Activated naive CD4-positive, alpha-beta T cell treated with Interleukin-2 at 50 U/mL for 16 hours (primary cell): ENCODE measurements at regions not wholly inside any gene's neighbourhood (a gene's known extent, or its start where the extent isn't known, plus 50 kb on each side); places are given as distances from the start of the nearest gene placed in this dataset.
"Not testable (repeated sequence)": the region's sequence is repeated elsewhere in the genome, so short reads cannot be mapped to it uniquely, and the experiment has no call there.

ENCODE experiments used
- DNase-seq: peaks from one replicate; pipeline ENCODE4 v3.0.0-alpha.2; 2020

DNA sequence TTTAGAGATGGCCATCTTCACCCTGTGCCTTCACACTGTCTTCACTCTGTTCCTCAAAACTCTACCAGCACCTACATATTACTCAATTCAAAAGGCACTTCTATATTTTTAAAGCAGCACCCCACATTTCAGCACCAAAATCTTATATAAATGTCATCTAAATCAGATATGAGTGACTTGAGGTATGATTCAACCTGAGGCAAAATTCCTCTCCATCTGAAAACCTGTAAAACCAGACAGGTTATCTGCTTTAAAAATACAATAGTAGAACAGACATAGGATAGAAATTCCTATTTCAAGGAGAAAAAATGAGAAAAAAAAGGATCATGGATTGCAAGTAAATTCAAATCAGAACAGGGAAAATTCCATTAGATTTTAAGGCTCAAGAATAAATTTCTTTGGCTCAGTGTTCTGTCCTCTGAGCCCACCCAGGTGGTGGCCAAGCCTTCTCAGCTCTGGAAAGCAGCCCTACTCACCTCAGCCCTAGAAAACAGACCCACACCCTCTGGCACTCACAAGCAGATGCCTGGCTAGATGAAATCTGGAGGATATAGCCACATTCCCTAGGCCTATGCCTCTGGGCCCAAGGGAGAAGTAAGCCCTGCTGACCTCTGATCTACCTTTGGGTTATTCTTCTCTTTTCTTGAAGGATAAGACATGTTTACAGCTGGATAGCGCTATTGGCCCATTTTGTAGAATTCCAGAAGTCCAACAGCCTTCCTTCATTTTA, 211.1 kb upstream of the XIST start:
- DNase-seq, result no peak

- DNase-seq, result no peak
Measured at GRCh38 chrX:74061879-74062278, 209.4 kb upstream of the XIST start.

GRCh38 chrX:74049126-74049525, 196.6 kb upstream of the XIST start:
- DNase-seq, result no peak

GRCh38 chrX:74034066-74034465, 181.6 kb upstream of the XIST start:
- not testable (repeated sequence) for DNase-seq

GRCh38 chrX:74031527-74031926, 179.0 kb upstream of the XIST start:
- not testable (repeated sequence) for DNase-seq

DNA sequence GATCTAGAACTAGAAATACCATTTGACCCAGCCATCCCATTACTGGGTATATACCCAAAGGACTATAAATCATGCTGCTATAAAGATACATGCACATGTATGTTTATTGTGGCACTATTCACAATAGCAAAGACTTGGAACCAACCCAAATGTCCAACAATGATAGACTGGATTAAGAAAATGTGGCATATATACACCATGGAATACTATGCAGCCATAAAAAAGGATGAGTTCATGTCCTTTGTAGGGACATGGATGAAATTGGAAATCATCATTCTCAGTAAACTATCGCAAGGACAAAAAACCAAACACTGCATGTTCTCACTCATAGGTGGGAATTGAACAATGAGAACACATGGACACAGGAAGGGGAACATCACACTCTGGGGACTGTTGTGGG, 178.3 kb upstream of the XIST start:
- not testable (repeated sequence) for DNase-seq

DNA sequence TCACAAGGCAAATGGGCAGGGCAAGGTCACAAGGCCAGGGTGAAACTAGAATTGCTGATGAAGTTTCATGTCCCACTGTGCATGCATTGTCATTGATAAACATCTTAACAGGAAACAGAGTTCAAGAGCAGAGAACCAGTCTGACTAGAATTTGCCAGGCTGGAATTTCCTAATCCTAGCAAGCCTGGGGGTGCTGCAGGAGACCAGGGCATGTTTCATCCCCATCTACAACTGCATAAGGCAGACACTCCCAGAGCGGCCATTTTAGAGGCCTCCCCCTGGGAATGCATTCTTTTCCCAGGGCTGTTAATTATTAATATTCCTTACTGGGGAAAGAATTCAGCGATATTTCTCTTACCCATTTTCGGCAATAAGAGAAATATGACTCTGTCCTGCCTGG, 172.6 kb upstream of the XIST start:
- DNase-seq, result not testable (repeated sequence)

DNA sequence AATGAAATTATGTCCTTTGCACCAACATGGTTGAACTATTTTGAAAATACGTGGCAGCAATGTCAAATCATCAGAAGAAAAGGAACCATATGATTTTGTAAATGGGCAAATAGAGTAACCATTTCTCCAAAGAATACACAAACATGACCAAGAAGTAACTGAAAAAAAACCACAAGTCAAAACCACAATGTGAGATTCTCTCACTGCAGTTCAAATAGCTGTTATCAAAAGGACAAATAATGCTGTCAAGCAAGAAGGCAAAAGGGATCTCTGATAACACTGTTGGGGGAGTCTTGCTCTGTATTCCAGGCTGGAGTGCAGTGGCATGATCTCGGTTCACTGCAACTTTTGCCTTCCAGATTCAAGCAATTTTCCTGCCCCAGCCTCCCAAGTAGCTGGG, 170.7 kb upstream of the XIST start:
- DNase-seq, result no peak

DNA sequence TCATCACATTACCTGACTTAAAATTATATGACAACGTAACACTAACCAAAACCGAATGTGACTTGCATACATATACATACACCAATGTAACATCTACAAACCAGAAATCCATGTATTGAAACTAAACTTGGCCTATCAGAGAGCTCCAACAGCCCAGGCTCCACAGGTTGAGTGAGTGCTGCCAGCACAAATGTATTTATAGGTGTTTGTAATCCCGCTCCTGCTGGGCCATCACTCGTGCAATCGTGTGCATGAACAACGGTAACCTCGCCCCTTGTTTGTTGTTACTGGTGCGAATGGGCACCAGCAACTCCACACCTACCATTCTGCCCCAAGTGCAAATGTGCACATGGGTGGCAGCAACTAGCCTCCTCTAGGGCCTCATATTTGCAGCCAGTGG, 165.7 kb upstream of the XIST start:
- DNase-seq, result no peak

- DNase-seq, result peak; percentile 51
Measured at GRCh38 chrX:74015379-74016019, 163.0 kb upstream of the XIST start.

- no peak for DNase-seq
Measured at GRCh38 chrX:74009041-74009440, 156.5 kb upstream of the XIST start.

DNA sequence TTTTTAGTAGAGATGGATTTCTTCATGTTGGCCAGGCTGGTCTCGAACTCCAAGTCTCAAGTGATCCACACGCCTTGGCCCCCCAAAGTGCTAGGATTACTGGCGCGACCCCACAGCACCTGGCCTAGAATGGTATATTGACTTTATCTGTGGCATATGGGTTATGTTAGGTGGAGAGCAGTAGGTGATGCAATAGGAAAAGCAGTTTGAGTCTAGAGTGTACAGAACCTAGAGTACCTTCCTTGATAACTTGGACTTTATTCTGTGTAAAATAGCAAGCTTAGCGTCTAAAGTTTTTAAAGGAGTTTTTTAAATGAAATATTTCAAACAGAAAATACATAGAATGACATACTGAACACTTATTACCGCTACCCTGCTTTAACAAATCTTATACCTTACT, 139.5 kb upstream of the XIST start:
- no peak for DNase-seq

- DNase-seq, result no peak
Measured at GRCh38 chrX:73987166-73987565, 134.7 kb upstream of the XIST start.

GRCh38 chrX:73979551-73980131, 127.1 kb upstream of the XIST start:
- DNase-seq, result no peak

DNA sequence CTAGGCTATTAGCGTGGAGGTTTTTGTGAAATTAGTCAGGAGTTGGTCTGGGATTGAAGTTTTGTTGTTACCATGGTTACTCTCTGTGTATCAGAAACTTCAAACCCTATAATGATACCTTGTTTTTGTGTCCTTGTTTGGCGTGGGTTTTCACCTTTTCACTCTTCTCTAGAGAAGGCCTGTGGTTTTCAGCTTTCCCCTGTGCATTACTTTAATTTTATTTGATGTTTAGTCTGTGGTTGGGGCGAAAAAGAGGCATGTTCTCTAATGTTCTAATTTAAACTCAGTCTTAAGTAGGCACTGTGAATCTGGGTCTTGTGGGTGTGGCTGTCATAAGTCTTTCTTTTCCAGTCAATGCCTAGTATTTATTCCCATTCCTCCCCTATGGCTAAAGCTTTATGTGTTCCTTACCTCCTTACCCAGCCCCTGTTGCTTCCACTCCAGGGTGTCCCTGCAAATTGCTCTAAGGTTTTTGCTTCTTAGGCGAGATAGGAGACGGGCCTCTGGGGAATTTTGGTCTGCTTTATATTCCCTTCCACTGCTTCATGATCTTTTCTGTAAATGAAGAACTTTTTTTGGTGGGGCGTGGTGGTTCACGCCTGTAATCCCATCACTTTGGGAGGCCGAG, 125.1 kb upstream of the XIST start:
- peak; percentile 1 for DNase-seq

- DNase-seq, result not testable (repeated sequence)
Measured at GRCh38 chrX:73967461-73967860, 114.9 kb upstream of the XIST start.

DNA sequence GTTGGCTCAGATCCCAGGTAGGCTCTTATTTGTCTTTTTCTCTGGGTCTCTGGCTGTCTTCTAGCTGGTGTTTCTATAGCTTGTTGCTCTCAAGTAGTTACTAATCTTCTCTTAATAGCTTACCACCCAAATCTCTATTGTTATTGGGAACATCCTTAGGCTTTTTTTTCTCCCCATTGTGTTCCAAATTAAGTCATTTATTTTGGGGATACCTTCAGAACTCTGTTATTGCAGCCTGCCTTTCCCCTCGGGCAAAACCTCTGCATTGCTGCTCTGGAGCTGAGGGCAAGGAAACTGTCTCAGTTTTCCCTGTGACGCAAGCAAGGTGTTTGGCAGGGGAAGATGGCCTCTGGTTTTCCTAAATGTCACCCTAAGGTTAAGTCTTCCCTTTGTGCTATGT, 113.3 kb upstream of the XIST start:
- no peak for DNase-seq

DNA sequence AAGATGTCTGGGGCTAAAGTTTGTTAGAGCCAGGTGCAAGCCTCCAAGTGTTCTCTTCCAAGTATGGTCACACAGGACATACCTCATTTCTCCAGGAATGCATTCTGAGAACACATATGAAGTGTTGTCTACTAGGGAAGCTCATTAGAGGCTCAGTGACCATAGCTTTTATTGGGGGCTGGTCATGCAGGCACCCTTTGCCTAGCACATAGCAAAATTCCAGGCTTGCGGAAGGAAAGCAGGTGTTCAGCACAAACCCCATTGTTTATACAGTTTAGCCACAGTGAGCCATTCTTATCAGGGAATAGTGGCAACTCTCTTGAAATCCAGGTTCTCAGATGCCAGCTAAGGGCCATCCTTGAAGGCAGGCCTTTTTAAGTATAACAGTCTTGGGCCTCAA, 112.1 kb upstream of the XIST start:
- no peak for DNase-seq

GRCh38 chrX:73963682-73964081, 111.2 kb upstream of the XIST start:
- no peak for DNase-seq

DNA sequence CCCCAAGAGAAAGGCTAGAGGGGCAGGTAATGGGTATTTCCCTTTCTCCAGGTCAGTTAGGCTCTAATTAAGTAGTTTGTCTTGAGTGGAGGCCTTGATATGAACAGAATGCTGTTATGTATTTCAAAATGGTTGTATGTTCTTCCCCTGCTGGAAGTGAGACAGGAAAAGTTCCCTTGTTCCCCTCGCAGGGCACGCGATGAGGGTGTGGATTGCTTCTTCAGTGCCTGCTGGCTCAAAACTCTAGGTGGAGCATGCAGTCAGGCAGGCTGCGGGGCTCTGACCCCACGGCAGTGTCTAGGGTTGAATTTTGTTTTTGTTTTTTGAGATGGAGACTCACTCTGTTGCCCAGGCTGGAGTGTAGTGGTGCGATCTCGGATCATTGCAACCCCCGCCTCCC, 110.4 kb upstream of the XIST start:
- no peak for DNase-seq

DNA sequence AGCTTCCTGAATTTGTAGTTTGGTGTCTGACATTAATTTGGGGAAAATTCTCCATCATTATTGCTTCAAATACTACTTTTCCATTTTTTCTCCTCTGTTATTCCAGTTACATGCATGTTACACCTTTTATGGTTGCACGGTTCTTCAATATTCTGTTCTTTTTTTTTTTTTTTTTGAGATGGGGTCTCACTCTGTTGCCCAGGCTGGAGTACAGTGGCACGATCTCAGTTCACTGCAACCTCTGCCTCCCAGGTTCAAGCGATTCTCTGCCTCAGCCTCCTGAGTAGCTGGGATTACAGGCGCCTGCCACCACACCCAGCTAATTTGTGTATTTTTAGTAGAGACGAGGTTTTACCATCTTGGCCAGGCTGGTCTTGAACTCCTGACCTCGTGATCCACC, 109.4 kb upstream of the XIST start:
- DNase-seq, result not testable (repeated sequence)

DNA sequence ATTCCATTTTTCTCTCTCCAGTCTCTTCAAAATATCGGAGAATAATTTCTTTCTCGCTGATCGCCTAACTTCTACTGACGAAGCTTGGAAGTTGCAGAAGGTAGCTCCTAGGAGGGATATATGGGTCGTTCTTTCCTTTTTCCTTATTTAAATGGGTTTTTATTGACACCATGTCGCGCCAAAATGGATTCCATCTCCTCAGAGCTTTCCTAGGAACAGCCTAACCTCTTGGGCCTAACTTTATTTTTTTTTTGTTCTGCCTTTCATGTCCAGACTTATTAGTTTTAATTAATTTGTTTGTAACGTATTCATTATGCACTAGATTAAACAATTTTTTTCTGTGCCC, 92.0 kb upstream of the XIST start:
- DNase-seq, result no peak

GRCh38 chrX:73943693-73944562, 91.4 kb upstream of the XIST start:
- DNase-seq, result peak; percentile 86
